ENCODE measurements at regions not wholly inside any gene's neighbourhood (a gene's known extent, or its start where the extent isn't known, plus 50 kb on each side); places are given as distances from the start of the nearest gene placed in this dataset.

DNA sequence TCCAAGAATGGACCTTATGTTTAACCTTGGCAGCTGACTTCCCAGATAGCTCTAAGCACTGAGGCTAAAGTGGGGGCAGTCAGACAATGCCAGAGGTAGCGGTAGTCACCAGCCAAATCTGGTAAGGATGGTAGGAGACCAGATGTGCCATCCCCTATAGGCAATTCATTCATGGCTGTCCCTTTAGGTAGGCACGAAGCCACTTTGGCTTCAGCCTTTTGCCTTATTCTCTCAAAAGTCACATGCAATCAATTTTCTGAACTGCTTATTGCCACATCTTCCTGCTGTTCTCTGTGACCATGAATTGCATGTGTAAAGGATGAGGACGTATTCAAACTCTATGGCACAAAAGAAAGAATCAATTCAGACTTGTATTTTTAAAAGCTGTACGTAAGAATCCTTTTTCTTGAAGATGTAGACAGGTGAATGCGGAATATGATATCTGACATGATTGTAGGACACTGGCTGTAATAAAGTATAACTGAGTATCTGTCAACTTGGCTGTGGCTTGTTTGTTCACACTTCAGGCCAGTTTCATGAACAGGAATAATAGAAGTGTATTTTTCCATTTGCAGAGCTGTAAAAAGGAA, 611.7 kb downstream of the NR2F1-AS1 start:
- TF ChIP-seq, protein P1, sequence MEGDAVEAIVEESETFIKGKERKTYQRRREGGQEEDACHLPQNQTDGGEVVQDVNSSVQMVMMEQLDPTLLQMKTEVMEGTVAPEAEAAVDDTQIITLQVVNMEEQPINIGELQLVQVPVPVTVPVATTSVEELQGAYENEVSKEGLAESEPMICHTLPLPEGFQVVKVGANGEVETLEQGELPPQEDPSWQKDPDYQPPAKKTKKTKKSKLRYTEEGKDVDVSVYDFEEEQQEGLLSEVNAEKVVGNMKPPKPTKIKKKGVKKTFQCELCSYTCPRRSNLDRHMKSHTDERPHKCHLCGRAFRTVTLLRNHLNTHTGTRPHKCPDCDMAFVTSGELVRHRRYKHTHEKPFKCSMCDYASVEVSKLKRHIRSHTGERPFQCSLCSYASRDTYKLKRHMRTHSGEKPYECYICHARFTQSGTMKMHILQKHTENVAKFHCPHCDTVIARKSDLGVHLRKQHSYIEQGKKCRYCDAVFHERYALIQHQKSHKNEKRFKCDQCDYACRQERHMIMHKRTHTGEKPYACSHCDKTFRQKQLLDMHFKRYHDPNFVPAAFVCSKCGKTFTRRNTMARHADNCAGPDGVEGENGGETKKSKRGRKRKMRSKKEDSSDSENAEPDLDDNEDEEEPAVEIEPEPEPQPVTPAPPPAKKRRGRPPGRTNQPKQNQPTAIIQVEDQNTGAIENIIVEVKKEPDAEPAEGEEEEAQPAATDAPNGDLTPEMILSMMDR (IDR thresholded peaks at IDR 0.05), result no peak
- no peak for TF ChIP-seq ZFX (IDR thresholded peaks at IDR 0.05; ENCODE audit: borderline replicate concordance)
